GM12878 (cell line): ENCODE measurements at regions not wholly inside any gene's neighbourhood (a gene's known extent, or its start where the extent isn't known, plus 50 kb on each side); places are given as distances from the start of the nearest gene placed in this dataset.

ENCODE experiments used
- CHD4 ChIP-seq: fragments of 200-600 bp; sonication (generic); IDR thresholded peaks from 2 replicates; pipeline ENCODE4 v1.6.1; 2016; ENCODE audit warnings: mild to moderate bottlenecking
- MTA2 ChIP-seq: fragments of 450-650 bp; IDR thresholded peaks from 2 replicates; pipeline ENCODE4 v1.6.1; 2016; ENCODE audit warnings: low read depth, mild to moderate bottlenecking, moderate library complexity
- MYC ChIP-seq: IDR thresholded peaks from 2 replicates; pipeline ENCODE4 v1.6.1; 2011; ENCODE audit warnings: mild to moderate bottlenecking, low read length, moderate library complexity, inconsistent platforms; ENCODE audit not compliant: insufficient read depth, insufficient replicate concordance, insufficient read length, severe bottlenecking
- POLR2A ChIP-seq: IDR thresholded peaks from 2 replicates; pipeline ENCODE4 v1.6.1; 2011; ENCODE audit warnings: low read depth, mild to moderate bottlenecking, low read length
- ZNF384 ChIP-seq: IDR thresholded peaks from 2 replicates; pipeline ENCODE4 v1.6.1; 2012; ENCODE audit warnings: low read depth, mild to moderate bottlenecking, low read length, improper control_type of control experiment, borderline replicate concordance
- TF ChIP-seq, protein P1 (sequence below): IDR thresholded peaks from 2 replicates; pipeline ENCODE4 v1.6.1; 2011; ENCODE audit warnings: low read depth, low read length, improper control_type of control experiment, borderline replicate concordance

DNA sequence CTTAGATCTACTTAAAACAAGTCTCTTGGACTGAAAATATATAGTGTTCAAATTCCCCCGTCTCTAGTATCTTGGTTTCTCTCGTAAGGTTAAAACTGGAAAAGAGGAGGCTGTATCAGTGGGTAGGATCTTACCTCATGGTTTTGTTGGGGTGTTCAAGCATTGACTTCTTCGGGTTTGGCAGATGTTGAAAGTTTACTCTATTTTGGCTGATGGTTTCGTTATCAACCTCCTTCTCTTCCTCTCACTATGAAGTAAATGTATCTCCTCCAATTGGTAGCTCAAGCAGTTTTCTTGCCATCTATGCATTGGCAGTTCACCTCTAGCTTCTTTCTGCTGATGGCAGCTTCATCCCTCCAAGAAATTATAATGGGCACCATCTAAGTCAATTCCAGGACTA, 506.5 kb upstream of the GRIN3A start:
- TF ChIP-seq, protein P1, sequence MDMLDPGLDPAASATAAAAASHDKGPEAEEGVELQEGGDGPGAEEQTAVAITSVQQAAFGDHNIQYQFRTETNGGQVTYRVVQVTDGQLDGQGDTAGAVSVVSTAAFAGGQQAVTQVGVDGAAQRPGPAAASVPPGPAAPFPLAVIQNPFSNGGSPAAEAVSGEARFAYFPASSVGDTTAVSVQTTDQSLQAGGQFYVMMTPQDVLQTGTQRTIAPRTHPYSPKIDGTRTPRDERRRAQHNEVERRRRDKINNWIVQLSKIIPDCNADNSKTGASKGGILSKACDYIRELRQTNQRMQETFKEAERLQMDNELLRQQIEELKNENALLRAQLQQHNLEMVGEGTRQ, result no peak
- no peak for TF ChIP-seq MYC
- TF ChIP-seq ZNF384, result no peak
- no peak for TF ChIP-seq POLR2A
- no peak for TF ChIP-seq MTA2
- no peak for TF ChIP-seq CHD4
